ENCODE measurements at regions not wholly inside any gene's neighbourhood (a gene's known extent, or its start where the extent isn't known, plus 50 kb on each side); places are given as distances from the start of the nearest gene placed in this dataset.

- TF ChIP-seq ZNF274 (IDR thresholded peaks at IDR 0.05; ENCODE audit: low read depth, low read length) (no peak), POLR2A (IDR thresholded peaks at IDR 0.05; ENCODE audit: borderline replicate concordance, extremely low read depth, insufficient read depth, insufficient read length) (no peak), CTCF (IDR thresholded peaks at IDR 0.05 in 2 of 3, conservative IDR thresholded peaks at IDR 0.05 in 1 of 3; ENCODE audit: borderline replicate concordance in 1 of 3, insufficient read depth in 1 of 3, low read depth in 2 of 3, low read length in 2 of 3) (no peak), CEBPB (IDR thresholded peaks at IDR 0.05; ENCODE audit: low read depth) (peak; percentile 18; the same call in 1 of the 2 replicates), EZH2 (IDR thresholded peaks at IDR 0.05) (no peak), REST (IDR thresholded peaks at IDR 0.05; ENCODE audit: low read depth) (no peak), TCF7L2 (IDR thresholded peaks at IDR 0.05; ENCODE audit: borderline replicate concordance, extremely low read depth, insufficient read depth, insufficient read length) (no peak), SP1 (IDR thresholded peaks at IDR 0.05; ENCODE audit: low read depth) (no peak)
Measured at GRCh38 chr12:65696227-65696626, 128.1 kb upstream of the HMGA2 start.

Measured in HCT116 (cell line).